PC-9 (cell line): ENCODE measurements at regions not wholly inside any gene's neighbourhood (a gene's known extent, or its start where the extent isn't known, plus 50 kb on each side); places are given as distances from the start of the nearest gene placed in this dataset.
"Not testable (repeated sequence)": the region's sequence is repeated elsewhere in the genome, so short reads cannot be mapped to it uniquely, and the experiment has no call there.

Experiments
- BruUV-seq: library from RNA; stranded (reverse); fragments of 400-500 nt; replicated peaks from 2 replicates; lab custom pipeline; 2021; lab: Mats Ljungman, UMichigan
- CTCF ChIA-PET: fragments of 300-600 bp; sonication (Branson Sonifier 250); formaldehyde crosslinking; loops from one replicate; lab custom pipeline; 2022; ENCODE audit warnings: antibody characterized with exemption; lab: Charles Lee
- POLR2A ChIA-PET: fragments of 300-600 bp; sonication (Branson Sonifier 250); formaldehyde crosslinking; loops from one replicate; lab custom pipeline; 2022; ENCODE audit warnings: antibody characterized with exemption; ENCODE audit not compliant: unreplicated experiment; lab: Charles Lee
- DNase-seq, 2 experiments: peaks; one replicate each; pipeline versions ENCODE4 v3.0.0 to v3.0.0-alpha.2; 2015 to 2022; ENCODE audit warnings: mixed read lengths in 1 of 2
- H2AFZ ChIP-seq: fragments of 200-600 bp; sonication (generic); 2 replicates; pipeline ENCODE4 v1.8.1; 2017; ENCODE audit warnings: antibody characterized with exemption
- H3F3A ChIP-seq: fragments of 200-600 bp; sonication (generic); 2 replicates; pipeline ENCODE4 v1.8.1; 2017; ENCODE audit warnings: antibody characterized with exemption, mild to moderate bottlenecking, low read depth; ENCODE audit not compliant: insufficient read depth
- H3K27ac ChIP-seq: fragments of 200-600 bp; sonication (generic); 2 replicates; pipeline ENCODE4 v1.6.1; 2016; ENCODE audit warnings: mixed run types
- H3K27me3 ChIP-seq: fragments of 200-600 bp; sonication (generic); 2 replicates; pipeline ENCODE4 v1.6.1; 2016; ENCODE audit warnings: low read depth, mixed run types; ENCODE audit not compliant: insufficient read depth
- H3K36me3 ChIP-seq: fragments of 200-600 bp; sonication (generic); 2 replicates; pipeline ENCODE4 v1.6.1; 2016; ENCODE audit warnings: low read depth, mixed run types
- H3K4me1 ChIP-seq: fragments of 200-600 bp; sonication (generic); replicated peaks from 2 replicates; pipeline ENCODE4 v1.6.1; 2016; ENCODE audit warnings: mixed run types; ENCODE audit not compliant: insufficient read depth
- H3K4me2 ChIP-seq: fragments of 200-600 bp; sonication (generic); 2 replicates; pipeline ENCODE4 v1.6.1; 2017; ENCODE audit warnings: mixed run types
- H3K4me3 ChIP-seq: fragments of 200-600 bp; sonication (generic); 2 replicates; pipeline ENCODE4 v1.6.1; 2016; ENCODE audit warnings: mixed run types
- H3K79me2 ChIP-seq: fragments of 200-600 bp; sonication (generic); 2 replicates; pipeline ENCODE4 v1.6.1; 2017; ENCODE audit warnings: low read depth, mixed run types
- H3K9me2 ChIP-seq: fragments of 200-600 bp; sonication (generic); 2 replicates; pipeline ENCODE4 v1.8.1; 2017; ENCODE audit warnings: mild to moderate bottlenecking; ENCODE audit not compliant: insufficient read depth
- H3K9me3 ChIP-seq: fragments of 200-600 bp; sonication (generic); 2 replicates; pipeline ENCODE4 v1.8.1; 2016; ENCODE audit warnings: low read depth; ENCODE audit not compliant: insufficient read depth
- H4K20me1 ChIP-seq: fragments of 200-600 bp; sonication (generic); 2 replicates; pipeline ENCODE4 v1.8.1; 2017; ENCODE audit not compliant: insufficient read depth
- EZH2 ChIP-seq: fragments of 200-600 bp; sonication (generic); IDR thresholded peaks from 2 replicates; pipeline ENCODE4 v1.8.0; 2017; ENCODE audit warnings: antibody characterized with exemption, low read depth
- intact Hi-C: fragments of 100-400 bp; cut with micrococcal nuclease; formaldehyde crosslinking; loops from one replicate; pipeline ENCODE4 v1.10.0; 2022; ENCODE audit not compliant: unreplicated experiment
- TF ChIP-seq, protein P1 (sequence below): fragments of 200-600 bp; sonication (generic); conservative IDR thresholded peaks from 2 replicates; pipeline ENCODE4 v1.6.1; 2017; ENCODE audit warnings: mixed run types, antibody characterized with exemption, mild to moderate bottlenecking, moderate library complexity

DNA sequence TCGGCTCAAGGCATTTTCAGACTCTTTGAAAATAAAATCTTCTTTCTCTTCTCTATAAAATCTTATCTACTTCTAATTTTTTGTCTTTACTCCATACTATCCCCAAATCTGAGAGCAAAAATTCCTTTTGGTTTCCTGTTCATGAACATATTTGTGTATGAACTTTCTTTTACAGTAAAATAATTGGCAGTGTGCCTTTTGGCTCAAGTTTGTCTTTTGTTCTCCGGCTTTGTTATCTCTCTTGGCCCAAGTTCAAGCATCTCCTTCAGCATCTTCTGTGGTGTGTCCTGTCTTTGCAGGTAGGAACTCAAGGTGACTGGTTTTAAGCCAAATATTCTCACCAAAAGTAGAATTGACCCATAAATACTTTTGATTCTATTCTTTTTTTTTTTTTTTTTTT lies 276.6 kb upstream of the FAT1 start:
- no peaks in the 10 kb centered on the region for H3K27me3 ChIP-seq
- POLR2A ChIA-PET: no interaction called here
- H3K27ac ChIP-seq: no peak overlapping the region
- no peaks in the 10 kb centered on the region for H3F3A ChIP-seq
- intact Hi-C loops: no loop called here
- no peaks in the 10 kb centered on the region for H3K79me2 ChIP-seq
- no peaks in the 10 kb centered on the region for H3K4me1 ChIP-seq
- DNase-seq: no peak
- no TSS peak for BruUV-seq
- H3K36me3 ChIP-seq: no peaks in the 10 kb centered on the region
- H4K20me1 ChIP-seq: no peaks in the 10 kb centered on the region
- no peaks in the 10 kb centered on the region for H3K9me2 ChIP-seq
- no peaks in the 10 kb centered on the region for H3K9me3 ChIP-seq
- CTCF ChIA-PET: no interaction called here
- H2AFZ ChIP-seq: no peak overlapping the region
- H3K4me2 ChIP-seq: no peak overlapping the region
- TF ChIP-seq, protein P1, sequence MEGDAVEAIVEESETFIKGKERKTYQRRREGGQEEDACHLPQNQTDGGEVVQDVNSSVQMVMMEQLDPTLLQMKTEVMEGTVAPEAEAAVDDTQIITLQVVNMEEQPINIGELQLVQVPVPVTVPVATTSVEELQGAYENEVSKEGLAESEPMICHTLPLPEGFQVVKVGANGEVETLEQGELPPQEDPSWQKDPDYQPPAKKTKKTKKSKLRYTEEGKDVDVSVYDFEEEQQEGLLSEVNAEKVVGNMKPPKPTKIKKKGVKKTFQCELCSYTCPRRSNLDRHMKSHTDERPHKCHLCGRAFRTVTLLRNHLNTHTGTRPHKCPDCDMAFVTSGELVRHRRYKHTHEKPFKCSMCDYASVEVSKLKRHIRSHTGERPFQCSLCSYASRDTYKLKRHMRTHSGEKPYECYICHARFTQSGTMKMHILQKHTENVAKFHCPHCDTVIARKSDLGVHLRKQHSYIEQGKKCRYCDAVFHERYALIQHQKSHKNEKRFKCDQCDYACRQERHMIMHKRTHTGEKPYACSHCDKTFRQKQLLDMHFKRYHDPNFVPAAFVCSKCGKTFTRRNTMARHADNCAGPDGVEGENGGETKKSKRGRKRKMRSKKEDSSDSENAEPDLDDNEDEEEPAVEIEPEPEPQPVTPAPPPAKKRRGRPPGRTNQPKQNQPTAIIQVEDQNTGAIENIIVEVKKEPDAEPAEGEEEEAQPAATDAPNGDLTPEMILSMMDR: no peak
- no peak for TF ChIP-seq EZH2
- H3K4me3 ChIP-seq: no peak overlapping the region

DNA sequence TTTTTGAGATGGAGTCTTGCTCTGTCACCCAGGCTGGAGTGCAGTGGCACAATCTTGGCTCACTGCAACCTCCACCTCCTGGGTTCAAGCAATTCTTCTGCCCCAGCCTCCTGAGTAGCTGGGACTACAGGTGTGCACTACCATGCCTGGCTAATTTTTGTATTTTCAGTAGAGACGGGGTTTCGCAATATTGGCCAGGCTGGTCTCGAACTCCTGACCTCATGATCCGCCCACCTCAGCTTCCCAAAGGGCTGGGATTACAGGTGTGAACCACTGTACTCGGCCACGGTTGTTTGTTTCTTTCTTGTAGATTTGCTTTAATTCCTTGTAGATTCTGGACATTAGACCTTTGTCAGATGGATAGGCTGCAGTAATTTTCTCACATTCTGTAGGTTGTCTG lies 278.5 kb upstream of the FAT1 start:
- CTCF ChIA-PET, BruUV-seq, H3F3A ChIP-seq, H3K79me2 ChIP-seq, intact Hi-C loops, H3K36me3 ChIP-seq, H3K4me2 ChIP-seq, H3K9me2 ChIP-seq, H3K27ac ChIP-seq, H3K9me3 ChIP-seq, H3K4me3 ChIP-seq, H3K4me1 ChIP-seq, H3K27me3 ChIP-seq, POLR2A ChIA-PET, H2AFZ ChIP-seq, H4K20me1 ChIP-seq, DNase-seq: not testable (repeated sequence)

DNA sequence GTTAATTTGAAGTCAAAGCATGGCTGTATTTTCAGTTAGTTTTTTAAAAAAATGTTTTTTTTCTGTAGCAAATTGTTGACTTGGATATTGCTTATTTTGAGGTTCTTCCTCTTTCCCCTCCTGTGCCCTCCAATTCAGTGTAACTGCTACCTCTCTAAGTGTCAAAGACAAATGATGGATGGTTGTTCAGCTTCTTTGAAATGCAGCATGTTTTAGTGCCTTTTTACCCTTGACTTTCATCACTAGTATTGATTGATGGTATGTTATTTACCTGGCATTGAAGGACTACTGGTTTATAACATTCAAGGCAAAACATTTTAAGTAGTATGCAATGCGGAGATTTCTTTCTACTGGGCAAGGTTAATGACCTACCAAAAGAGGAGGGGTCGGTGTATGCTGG lies 281.0 kb upstream of the FAT1 start:
- ChIA-PET CTCF (no interaction called here), POLR2A (no interaction called here)
- intact Hi-C loops: no loop called here
- H3K4me3 ChIP-seq: no peak overlapping the region
- H3K4me2 ChIP-seq: no peak overlapping the region
- no peaks in the 10 kb centered on the region for H3F3A ChIP-seq
- H3K27ac ChIP-seq: no peak overlapping the region
- no peak overlapping the region for H2AFZ ChIP-seq
- H3K9me3 ChIP-seq: no peaks in the 10 kb centered on the region
- TF ChIP-seq, protein P1: no peak
- TF ChIP-seq EZH2: no peak
- BruUV-seq: no TSS peak
- H4K20me1 ChIP-seq: no peaks in the 10 kb centered on the region
- no peaks in the 10 kb centered on the region for H3K4me1 ChIP-seq
- no peaks in the 10 kb centered on the region for H3K9me2 ChIP-seq
- no peaks in the 10 kb centered on the region for H3K79me2 ChIP-seq
- H3K36me3 ChIP-seq: no peaks in the 10 kb centered on the region
- no peak for DNase-seq
- no peaks in the 10 kb centered on the region for H3K27me3 ChIP-seq

DNA sequence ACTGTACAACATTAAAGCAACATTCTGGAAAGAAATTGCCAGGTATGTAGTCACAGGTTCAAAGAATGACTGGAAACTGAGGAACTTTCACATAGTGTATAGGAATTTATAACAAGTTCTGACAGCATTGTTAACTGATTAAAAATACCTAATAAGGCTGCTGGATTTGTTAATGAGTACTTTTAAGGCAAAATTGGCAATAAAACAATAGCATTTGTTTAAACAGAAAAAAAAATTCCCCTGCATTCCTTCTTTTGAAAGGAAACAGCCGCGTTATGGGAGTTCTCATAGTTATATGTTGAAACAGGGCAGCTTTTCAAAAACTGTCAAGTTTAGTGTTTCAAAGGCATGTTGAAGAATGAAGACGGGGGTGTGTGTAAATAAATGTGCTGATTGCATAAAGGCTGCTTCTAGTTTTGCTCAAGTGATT lies 282.5 kb upstream of the FAT1 start:
- no peak overlapping the region for H3K4me2 ChIP-seq

More for the DNA sequence above, 282.5 kb upstream of the FAT1 start:
- TF ChIP-seq EZH2: no peak
- TF ChIP-seq, protein P1: no peak
- H3K27me3 ChIP-seq: no peaks in the 10 kb centered on the region
- H3K27ac ChIP-seq: no peak overlapping the region
- H2AFZ ChIP-seq: no peak overlapping the region
- no peaks in the 10 kb centered on the region for H3K79me2 ChIP-seq
- no peak overlapping the region for H3K4me3 ChIP-seq
- H3K4me1 ChIP-seq: no peaks in the 10 kb centered on the region
- BruUV-seq: no TSS peak
- ChIA-PET CTCF (no interaction called here), POLR2A (no interaction called here)
- no peaks in the 10 kb centered on the region for H4K20me1 ChIP-seq
- intact Hi-C loops: no loop called here
- H3K36me3 ChIP-seq: no peaks in the 10 kb centered on the region
- no peaks in the 10 kb centered on the region for H3K9me3 ChIP-seq
- no peak for DNase-seq
- H3K9me2 ChIP-seq: no peaks in the 10 kb centered on the region
- H3F3A ChIP-seq: no peaks in the 10 kb centered on the region
